ENCODE measurements at regions not wholly inside any gene's neighbourhood (a gene's known extent, or its start where the extent isn't known, plus 50 kb on each side); places are given as distances from the start of the nearest gene placed in this dataset.

DNA sequence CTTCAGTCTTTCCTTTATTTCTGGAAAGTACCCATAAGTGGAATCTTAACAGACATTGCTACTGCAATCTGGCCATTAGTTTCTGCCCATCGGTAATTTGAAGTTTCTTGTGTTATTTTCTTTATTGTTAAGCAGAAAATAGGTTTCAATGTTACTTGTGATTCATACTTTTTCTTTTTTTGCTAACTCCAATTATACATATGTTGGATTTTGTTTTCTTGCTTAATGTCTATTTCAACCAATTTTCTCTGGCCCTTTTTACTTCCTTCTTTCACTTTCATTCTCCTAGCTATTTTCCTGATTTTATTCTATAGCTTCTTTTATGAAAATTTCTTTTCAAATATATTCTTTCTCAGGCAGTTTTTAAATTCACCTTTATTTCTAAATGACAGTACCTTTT, 457.4 kb downstream of the TCERG1L start:
- TF ChIP-seq, protein P1, sequence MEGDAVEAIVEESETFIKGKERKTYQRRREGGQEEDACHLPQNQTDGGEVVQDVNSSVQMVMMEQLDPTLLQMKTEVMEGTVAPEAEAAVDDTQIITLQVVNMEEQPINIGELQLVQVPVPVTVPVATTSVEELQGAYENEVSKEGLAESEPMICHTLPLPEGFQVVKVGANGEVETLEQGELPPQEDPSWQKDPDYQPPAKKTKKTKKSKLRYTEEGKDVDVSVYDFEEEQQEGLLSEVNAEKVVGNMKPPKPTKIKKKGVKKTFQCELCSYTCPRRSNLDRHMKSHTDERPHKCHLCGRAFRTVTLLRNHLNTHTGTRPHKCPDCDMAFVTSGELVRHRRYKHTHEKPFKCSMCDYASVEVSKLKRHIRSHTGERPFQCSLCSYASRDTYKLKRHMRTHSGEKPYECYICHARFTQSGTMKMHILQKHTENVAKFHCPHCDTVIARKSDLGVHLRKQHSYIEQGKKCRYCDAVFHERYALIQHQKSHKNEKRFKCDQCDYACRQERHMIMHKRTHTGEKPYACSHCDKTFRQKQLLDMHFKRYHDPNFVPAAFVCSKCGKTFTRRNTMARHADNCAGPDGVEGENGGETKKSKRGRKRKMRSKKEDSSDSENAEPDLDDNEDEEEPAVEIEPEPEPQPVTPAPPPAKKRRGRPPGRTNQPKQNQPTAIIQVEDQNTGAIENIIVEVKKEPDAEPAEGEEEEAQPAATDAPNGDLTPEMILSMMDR (conservative IDR thresholded peaks at IDR 0.05; ENCODE audit: low read depth, low read length) = no peak
- TF ChIP-seq EZH2 (IDR thresholded peaks at IDR 0.05; ENCODE audit: low read length, unreplicated experiment) = no peak
